Suppressor macrophage (primary cell): ENCODE measurements at regions not wholly inside any gene's neighbourhood (a gene's known extent, or its start where the extent isn't known, plus 50 kb on each side); places are given as distances from the start of the nearest gene placed in this dataset.
"Not testable (repeated sequence)": the region's sequence is repeated elsewhere in the genome, so short reads cannot be mapped to it uniquely, and the experiment has no call there.

Experiments used
- DNase-seq, 4 experiments: peaks; one replicate each; pipeline ENCODE4 v3.0.0-alpha.2; 2020 to 2022

- no peak for DNase-seq
Measured at GRCh38 chr7:55304018-55304762, 60.9 kb upstream of the LANCL2 start.

GRCh38 chr7:55305135-55305534, 60.0 kb upstream of the LANCL2 start:
- DNase-seq = no peak

- no peak for DNase-seq
Measured at GRCh38 chr7:55306331-55306730, 58.8 kb upstream of the LANCL2 start.

DNA sequence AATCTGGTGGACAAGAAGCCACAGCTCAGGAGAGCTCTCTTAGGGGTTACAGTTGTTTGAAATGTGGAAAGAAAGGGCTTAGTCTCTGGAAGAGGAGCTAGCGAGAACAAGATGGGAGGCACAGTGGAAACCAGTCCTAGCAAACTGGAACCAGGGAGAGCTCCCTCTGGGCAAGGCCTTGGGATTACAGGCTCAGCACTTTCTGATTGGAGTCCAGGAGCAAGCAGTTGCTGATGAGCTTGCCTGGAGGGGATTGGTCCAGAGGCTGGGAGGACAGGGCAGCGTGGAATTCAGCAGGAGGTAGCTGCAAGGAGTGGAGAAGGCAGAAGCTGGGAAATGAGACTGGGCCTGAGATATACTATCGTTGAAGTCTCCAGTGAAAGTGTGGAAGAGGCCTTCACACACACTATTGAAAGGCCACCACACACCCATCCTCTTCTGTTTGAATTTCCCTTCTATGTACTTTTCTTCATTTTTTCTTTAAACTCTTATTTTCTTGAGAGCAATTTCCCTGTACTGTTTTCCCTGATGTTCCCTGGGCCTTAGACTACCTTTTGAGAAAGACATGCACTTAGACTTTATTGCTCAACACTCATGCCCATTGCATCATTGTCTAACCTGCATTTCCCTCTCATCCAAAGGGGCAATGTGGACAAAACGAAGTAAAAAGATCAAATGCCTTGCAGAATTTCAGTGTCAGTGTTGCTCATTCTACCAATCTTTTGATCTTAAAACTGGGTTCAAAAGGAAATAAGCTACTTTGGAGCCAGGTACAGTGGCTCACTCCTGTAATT, 57.8 kb upstream of the LANCL2 start:
- no peak for DNase-seq

- DNase-seq = no peak
Measured at GRCh38 chr7:55308186-55308929, 56.8 kb upstream of the LANCL2 start.

GRCh38 chr7:55309040-55309991, 55.8 kb upstream of the LANCL2 start:
- no peak for DNase-seq

GRCh38 chr7:55310287-55311025, 54.7 kb upstream of the LANCL2 start:
- no peak for DNase-seq

GRCh38 chr7:55311892-55312291, 53.2 kb upstream of the LANCL2 start:
- DNase-seq = not testable (repeated sequence)

DNA sequence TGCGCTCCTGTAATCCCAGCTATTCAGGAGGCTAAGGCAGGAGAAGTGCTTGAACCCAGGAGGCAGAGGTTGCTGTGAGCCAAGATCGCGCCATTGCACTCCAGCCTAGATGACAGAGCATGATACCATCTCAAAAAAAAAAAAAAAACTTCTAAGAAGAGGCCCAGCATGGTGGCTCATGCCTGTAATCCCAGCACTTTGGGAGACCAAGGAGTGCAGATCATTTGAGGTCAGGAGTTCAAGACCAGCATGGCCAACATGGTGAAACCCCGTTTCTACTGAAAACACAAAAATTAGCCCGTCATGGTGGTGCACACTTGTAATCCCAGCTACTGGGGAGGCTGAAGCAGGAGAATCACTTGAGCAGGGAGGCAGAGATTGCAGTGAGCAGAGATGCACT, 51.5 kb upstream of the LANCL2 start:
- not testable (repeated sequence) for DNase-seq

DNA sequence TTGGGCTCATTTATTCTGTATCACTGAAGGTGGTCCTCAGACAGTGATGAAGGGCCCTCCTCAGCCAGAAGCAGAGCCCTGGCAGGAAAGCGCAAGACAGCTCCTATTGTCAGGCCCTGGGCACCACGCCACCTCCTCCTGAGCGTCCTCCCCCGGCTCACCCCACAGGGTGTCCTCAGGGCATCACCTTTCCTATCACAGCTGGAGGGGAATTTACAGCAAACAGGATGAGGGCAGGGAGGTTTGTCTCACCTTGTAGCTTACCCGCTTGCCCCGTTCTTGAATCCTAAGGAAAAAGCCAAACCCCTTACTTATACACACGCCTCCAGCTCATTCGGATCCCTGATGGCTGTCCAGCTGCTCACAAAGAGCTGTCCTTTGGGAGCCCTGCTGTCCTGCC, 50.2 kb upstream of the LANCL2 start:
- DNase-seq = no peak
